Fibroblast of the aortic adventitia (primary cell): ENCODE measurements at regions not wholly inside any gene's neighbourhood (a gene's known extent, or its start where the extent isn't known, plus 50 kb on each side); places are given as distances from the start of the nearest gene placed in this dataset.

Source experiments
- DNase-seq: peaks from one replicate; pipeline ENCODE4 v3.0.0-alpha.2; 2010; ENCODE audit warnings: low read depth
- H3K4me3 ChIP-seq: 2 replicates; pipeline ENCODE4 v1.5.1; 2011; ENCODE audit warnings: low read depth, mild to moderate bottlenecking, control low read depth, low read length, moderate library complexity
- CTCF ChIP-seq: IDR thresholded peaks from 2 replicates; pipeline ENCODE4 v1.5.1; 2011; ENCODE audit warnings: mild to moderate bottlenecking, low read length, control low read depth, inconsistent platforms; ENCODE audit not compliant: insufficient read depth

- TF ChIP-seq CTCF: no peak
- H3K4me3 ChIP-seq: no peak overlapping the region
- no peak for DNase-seq
These were observed 189.8 kb upstream of the NABP1 start for GRCh38 chr2:191488135-191488534.

- no peak overlapping the region for H3K4me3 ChIP-seq
- DNase-seq: no peak
- no peak for TF ChIP-seq CTCF
These were observed 188.8 kb upstream of the NABP1 start for GRCh38 chr2:191489177-191489576.

GRCh38 chr2:191496838-191497237, 181.1 kb upstream of the NABP1 start:
- DNase-seq: no peak
- no peak for TF ChIP-seq CTCF
- no peak overlapping the region for H3K4me3 ChIP-seq

GRCh38 chr2:191497822-191498221, 180.1 kb upstream of the NABP1 start:
- no peak for TF ChIP-seq CTCF

GRCh38 chr2:191499050-191499449, 178.9 kb upstream of the NABP1 start:
- TF ChIP-seq CTCF: no peak
- no peak for DNase-seq
- H3K4me3 ChIP-seq: no peak overlapping the region

More at GRCh38 chr2:191497822-191498221, 180.1 kb upstream of the NABP1 start:
- H3K4me3 ChIP-seq: no peak overlapping the region
- DNase-seq: no peak

- H3K4me3 ChIP-seq: no peak overlapping the region
- peak; percentile 76 for DNase-seq
- no peak for TF ChIP-seq CTCF
These were observed 177.9 kb upstream of the NABP1 start for GRCh38 chr2:191499874-191500565.

GRCh38 chr2:191500566-191500883, 177.4 kb upstream of the NABP1 start:
- TF ChIP-seq CTCF: no peak
- no peak overlapping the region for H3K4me3 ChIP-seq
- no peak for DNase-seq
